H1 (cell line): ENCODE measurements at regions not wholly inside any gene's neighbourhood (a gene's known extent, or its start where the extent isn't known, plus 50 kb on each side); places are given as distances from the start of the nearest gene placed in this dataset.

Experiments
- CTCF ChIA-PET: fragments of 300-600 bp; sonication (Branson Sonifier 250); formaldehyde crosslinking; loops from one replicate; lab custom pipeline; 2021; ENCODE audit not compliant: partially characterized antibody; lab: Charles Lee
- POLR2A ChIA-PET: fragments of 300-600 bp; sonication (Branson Sonifier 250); formaldehyde crosslinking; loops from one replicate; lab custom pipeline; 2021; ENCODE audit warnings: inconsistent platforms; ENCODE audit not compliant: partially characterized antibody; lab: Charles Lee
- DNase-seq, 2 experiments: peaks; one replicate each; pipeline versions ENCODE4 v3.0.0 to v3.0.0-alpha.2; 2010 to 2022; ENCODE audit warnings: low spot score in 2 of 2, low read depth in 1 of 2, mixed read lengths in 1 of 2
- FAIRE-seq: peaks from 2 replicates; lab custom pipeline; 2011; peaks lifted over from hg19 to GRCh38; lab: Jason Lieb, UNC
- H2AFZ ChIP-seq: 2 replicates; pipeline ENCODE4 v1.8.1; 2012; ENCODE audit warnings: low read length, inconsistent platforms
- H2AK5ac ChIP-seq: 2 replicates; pipeline ENCODE4 v1.6.1; 2013; ENCODE audit warnings: low read depth, low read length
- H2BK120ac ChIP-seq: replicated peaks from 2 replicates; pipeline ENCODE3; 2013; ENCODE audit warnings: low read depth, low read length, inconsistent platforms
- H2BK12ac ChIP-seq: 2 replicates; pipeline ENCODE4 v1.6.1; 2013; ENCODE audit warnings: low read depth, low read length
- H2BK15ac ChIP-seq: 2 replicates; pipeline ENCODE4 v1.6.1; 2013; ENCODE audit warnings: low read length
- H2BK20ac ChIP-seq: 2 replicates; pipeline ENCODE4 v1.6.1; 2013; ENCODE audit warnings: low read length
- H2BK5ac ChIP-seq: 2 replicates; pipeline ENCODE4 v1.6.1; 2013; ENCODE audit warnings: low read depth, low read length
- H3K14ac ChIP-seq: 2 replicates; pipeline ENCODE4 v1.6.1; 2013; ENCODE audit warnings: inconsistent platforms; ENCODE audit not compliant: insufficient read length
- H3K18ac ChIP-seq: 2 replicates; pipeline ENCODE4 v1.6.1; 2013; ENCODE audit warnings: low read length; ENCODE audit errors: extremely low read depth
- H3K23ac ChIP-seq: 2 replicates; pipeline ENCODE4 v1.6.1; 2013; ENCODE audit warnings: inconsistent platforms; ENCODE audit not compliant: insufficient read length
- H3K23me2 ChIP-seq: 2 replicates; pipeline ENCODE4 v1.6.1; 2013; ENCODE audit warnings: low read depth, low read length
- H3K27ac ChIP-seq: 2 replicates; pipeline ENCODE4 v1.6.1; 2011; ENCODE audit warnings: low read depth, low read length, inconsistent platforms
- H3K27me3 ChIP-seq, 4 experiments: replicated peaks in 1 of 4; 1 replicate in 1 of 4; 2 replicates in 3 of 4; pipeline versions ENCODE4 v1.6.1 to v1.8.1; 2011 to 2013; ENCODE audit warnings: low read length in 3 of 4, mild to moderate bottlenecking in 3 of 4, inconsistent platforms in 2 of 4, mixed read lengths in 2 of 4, moderate library complexity in 1 of 4; ENCODE audit not compliant: control insufficient read depth in 3 of 4, insufficient read depth in 3 of 4; ENCODE audit errors: extremely low read depth in 1 of 4
- H3K36me3 ChIP-seq, 4 experiments: 2 replicates each; pipeline versions ENCODE4 v1.6.1 to v1.8.1; 2011 to 2013; ENCODE audit warnings: mild to moderate bottlenecking in 4 of 4, low read length in 3 of 4, moderate library complexity in 2 of 4, control low read depth in 1 of 4, inconsistent platforms in 1 of 4; ENCODE audit not compliant: insufficient read depth in 4 of 4, control insufficient read depth in 2 of 4
- H3K4ac ChIP-seq: replicated peaks from 2 replicates; pipeline ENCODE3; 2013; ENCODE audit warnings: low read length, low read depth, mixed read lengths, inconsistent platforms; ENCODE audit not compliant: insufficient read length
- H3K4me1 ChIP-seq, 4 experiments: replicated peaks in 1 of 4; 1 replicate in 1 of 4; 2 replicates in 3 of 4; pipeline versions ENCODE4 v1.6.1 to v1.8.1; 2011 to 2013; ENCODE audit warnings: low read length in 3 of 4, inconsistent platforms in 2 of 4, mixed read lengths in 1 of 4; ENCODE audit not compliant: insufficient read depth in 4 of 4, control insufficient read depth in 3 of 4
- H3K4me2 ChIP-seq, 2 experiments: 2 replicates each; pipeline versions ENCODE4 v1.6.1 to v1.8.1; 2011 to 2013; ENCODE audit warnings: low read depth in 2 of 2, low read length in 2 of 2, control low read depth in 1 of 2, inconsistent platforms in 1 of 2, mild to moderate bottlenecking in 1 of 2; ENCODE audit not compliant: insufficient read depth in 1 of 2
- H3K4me3 ChIP-seq, 4 experiments: fragments of 200-600, 300-600 bp in 1 of 4; sonication (generic), shearing (Covaris generic), sonication (Bioruptor Twin) in 1 of 4; 2 replicates each; pipeline versions ENCODE4 v1.5.1 to v1.8.1; 2011 to 2016; ENCODE audit warnings: low read length in 4 of 4, low read depth in 3 of 4, control low read depth in 2 of 4, inconsistent platforms in 2 of 4, mild to moderate bottlenecking in 2 of 4, mixed read lengths in 1 of 4, moderate library complexity in 1 of 4; ENCODE audit not compliant: insufficient read depth in 2 of 4; ENCODE audit errors: extremely low read depth in 1 of 4
- H3K56ac ChIP-seq: replicated peaks from 2 replicates; pipeline ENCODE3; 2013; ENCODE audit warnings: low read depth, mild to moderate bottlenecking, mixed read lengths, low read length, inconsistent platforms; ENCODE audit not compliant: insufficient read length
- H3K79me1 ChIP-seq: 2 replicates; pipeline ENCODE4 v1.6.1; 2013; ENCODE audit warnings: low read depth, low read length, control low read depth
- H3K79me2 ChIP-seq, 2 experiments: 2 replicates each; pipeline versions ENCODE4 v1.6.1 to v1.8.1; 2012 to 2013; ENCODE audit warnings: low read length in 2 of 2, mild to moderate bottlenecking in 2 of 2, inconsistent platforms in 1 of 2; ENCODE audit not compliant: insufficient read depth in 2 of 2, control insufficient read depth in 1 of 2
- H3K9ac ChIP-seq, 4 experiments: replicated peaks in 1 of 4; 1 replicate in 1 of 4; 2 replicates in 3 of 4; pipeline versions ENCODE4 v1.6.1 to v1.8.1; 2011 to 2013; ENCODE audit warnings: low read depth in 3 of 4, low read length in 3 of 4, control low read depth in 2 of 4, mild to moderate bottlenecking in 2 of 4, moderate library complexity in 2 of 4, inconsistent platforms in 1 of 4; ENCODE audit errors: extremely low read depth in 1 of 4
- H3K9me3 ChIP-seq, 2 experiments: 2 replicates each; pipeline versions ENCODE4 v1.6.1 to v1.8.1; 2012 to 2013; ENCODE audit warnings: mild to moderate bottlenecking in 2 of 2, moderate library complexity in 2 of 2, control low read depth in 1 of 2, inconsistent platforms in 1 of 2, low read depth in 1 of 2, low read length in 1 of 2, mixed read lengths in 1 of 2; ENCODE audit not compliant: insufficient read depth in 2 of 2
- H4K20me1 ChIP-seq, 2 experiments: replicated peaks in 1 of 2; 2 replicates each; pipeline versions ENCODE3 to v1.8.1; 2011 to 2013; ENCODE audit warnings: inconsistent platforms in 2 of 2, low read length in 2 of 2, mild to moderate bottlenecking in 1 of 2; ENCODE audit not compliant: insufficient read depth in 2 of 2, control insufficient read depth in 1 of 2
- H4K5ac ChIP-seq: 2 replicates; pipeline ENCODE4 v1.6.1; 2013; ENCODE audit warnings: low read length, low read depth, mixed read lengths, inconsistent platforms; ENCODE audit not compliant: insufficient read length
- H4K8ac ChIP-seq: 2 replicates; pipeline ENCODE4 v1.8.0; 2013; ENCODE audit warnings: mild to moderate bottlenecking, moderate library complexity, low read length, inconsistent platforms; ENCODE audit not compliant: insufficient read depth; ENCODE audit errors: extremely low read depth
- H4K91ac ChIP-seq: replicated peaks from 2 replicates; pipeline ENCODE3; 2013; ENCODE audit warnings: low read length, mixed read lengths, inconsistent platforms; ENCODE audit not compliant: insufficient read length
- EGR1 ChIP-seq: IDR thresholded peaks from 2 replicates; pipeline ENCODE4 v1.6.1; 2011; ENCODE audit warnings: low read depth, low read length, borderline replicate concordance
- JUN ChIP-seq: IDR thresholded peaks from 2 replicates; pipeline ENCODE4 v1.6.1; 2011; ENCODE audit warnings: low read depth, mild to moderate bottlenecking, improper control_type of control experiment, low read length
- KDM1A ChIP-seq: fragments of 200-600, 300-600 bp; sonication (generic); IDR thresholded peaks from 2 replicates; pipeline ENCODE4 v1.7.1; 2016; ENCODE audit warnings: mild to moderate bottlenecking, low read length, borderline replicate concordance
- KDM4A ChIP-seq: IDR thresholded peaks from one replicate; pipeline ENCODE4 v1.7.1; 2012; ENCODE audit warnings: low read depth, mild to moderate bottlenecking, moderate library complexity, low read length, inconsistent platforms; ENCODE audit not compliant: severe bottlenecking
- POLR2A ChIP-seq, 2 experiments: IDR thresholded peaks; 1 replicate in 1 of 2; 2 replicates in 1 of 2; pipeline ENCODE4 v1.6.1; 2011; ENCODE audit warnings: low read depth in 2 of 2, low read length in 2 of 2, mild to moderate bottlenecking in 2 of 2; ENCODE audit errors: control extremely low read depth in 1 of 2
- RBBP5 ChIP-seq: IDR thresholded peaks from 2 replicates; pipeline ENCODE4 v1.7.1; 2012; ENCODE audit warnings: low read depth, mild to moderate bottlenecking, inconsistent platforms, low read length, moderate library complexity, borderline replicate concordance
- RFX5 ChIP-seq: IDR thresholded peaks from 2 replicates; pipeline ENCODE4 v1.6.1; 2011; ENCODE audit warnings: low read depth, low read length, improper control_type of control experiment, borderline replicate concordance
- TBP ChIP-seq: IDR thresholded peaks from 2 replicates; pipeline ENCODE4 v1.6.1; 2011; ENCODE audit warnings: low read depth, low read length, improper control_type of control experiment
- TEAD4 ChIP-seq: IDR thresholded peaks from 2 replicates; pipeline ENCODE4 v1.6.1; 2012; ENCODE audit warnings: low read depth, low read length, inconsistent platforms, mixed read lengths
- WGBS, 2 experiments: shearing (Covaris generic) in 1 of 2; methylation state at CpG; one replicate each; pipeline versions ENCODE4 v1.1.6 to v1.1.7; 2013 to 2015; ENCODE audit warnings: low lambda C conversion rate in 2 of 2, mixed read lengths in 2 of 2, inconsistent platforms in 1 of 2, low coverage in 1 of 2, missing lambda C conversion rate in 1 of 2; ENCODE audit not compliant: insufficient replicate concordance in 2 of 2, insufficient coverage in 1 of 2, insufficient read length in 1 of 2; ENCODE audit errors: extremely low coverage in 1 of 2, missing lambda C conversion rate in 1 of 2; 5-methylcytosine and 5-hydroxymethylcytosine counted together

GRCh38 chr9:108704156-108704852 lies 151.5 kb downstream of the ACTL7B start:
- no peak for FAIRE-seq
- Histone ChIP-seq H3K14ac (no peak overlapping the region), H3K18ac (no peak overlapping the region), H2BK5ac (no peak overlapping the region), H3K56ac (no peak overlapping the region), H4K8ac (peak overlapping the region; percentile 36; the same call in 1 of the 2 replicates), H2AK5ac (no peak overlapping the region), H3K9me3 (no peaks in the 10 kb centered on the region), H3K23ac (no peak overlapping the region), H3K23me2 (no peaks in the 10 kb centered on the region), H3K27ac (no peak overlapping the region), H3K79me2 (no peaks in the 10 kb centered on the region), H2BK15ac (no peak overlapping the region), H3K4me3 (no peak overlapping the region), H2BK20ac (no peak overlapping the region), H4K20me1 (no peaks in the 10 kb centered on the region), H2BK12ac (no peak overlapping the region), H4K91ac (no peak overlapping the region), H3K79me1 (no peaks in the 10 kb centered on the region), H3K27me3 (no peaks in the 10 kb centered on the region; a peak in 1 of 7 replicates), H3K4me2 (no peak overlapping the region), H4K5ac (no peak overlapping the region), H2BK120ac (no peak overlapping the region), H2AFZ (no peak overlapping the region), H3K4me1 (peaks cover 0 to 3% (median 1%) of the 10 kb centered on the region in 4 experiments; a peak in 2 of 7 replicates), H3K4ac (no peak overlapping the region), H3K9ac (no peak overlapping the region), H3K36me3 (no peaks in the 10 kb centered on the region; a peak in 1 of 8 replicates)
- no peak for DNase-seq
- 85% methylated on average over 4 of the region's 4 CpGs; no CpG with 5 or more reads in 1 of the 2 experiments for WGBS, 2 experiments
- no peak for TF ChIP-seq TEAD4
- TF ChIP-seq JUN: no peak
- no peak for TF ChIP-seq RFX5
- TF ChIP-seq POLR2A (IDR thresholded peaks at IDR 0.05; ENCODE audit: control extremely low read depth in 1 of 2, low read depth in 2 of 2, low read length in 2 of 2): no peak
- TF ChIP-seq TBP: no peak
- no peak for TF ChIP-seq EGR1
- no peak for TF ChIP-seq RBBP5
- TF ChIP-seq KDM1A: no peak
- no peak for TF ChIP-seq KDM4A
- ChIA-PET POLR2A (interaction anchor here (0.6 kb wide), 1 partner anchor 1420 kb away, joined by 4 read pairs; no protein-coding TSS in a partner anchor), CTCF (no interaction called here)
